B cell (primary cell): ENCODE measurements at regions not wholly inside any gene's neighbourhood (a gene's known extent, or its start where the extent isn't known, plus 50 kb on each side); places are given as distances from the start of the nearest gene placed in this dataset.
"Not testable (repeated sequence)": the region's sequence is repeated elsewhere in the genome, so short reads cannot be mapped to it uniquely, and the experiment has no call there.

Source experiments
- CTCF ChIP-seq: fragments of 200-600 bp; IDR thresholded peaks from one replicate; pipeline ENCODE4 v1.8.0; 2022; ENCODE audit warnings: antibody characterized with exemption, mild to moderate bottlenecking
- EZH2 ChIP-seq: IDR thresholded peaks from 2 replicates; pipeline ENCODE4 v1.6.1; 2012; ENCODE audit warnings: borderline replicate concordance, low read depth, mild to moderate bottlenecking, moderate library complexity, low read length; ENCODE audit not compliant: insufficient read depth, poor library complexity, severe bottlenecking

- TF ChIP-seq EZH2, CTCF: not testable (repeated sequence)
Observed at GRCh38 chr1:143867590-143868220, 104.1 kb downstream of the FAM72C start.
